Type B pancreatic cell (in vitro differentiated cells): ENCODE measurements at regions not wholly inside any gene's neighbourhood (a gene's known extent, or its start where the extent isn't known, plus 50 kb on each side); places are given as distances from the start of the nearest gene placed in this dataset.
A peak's percentile ranks its signal among the peaks of the same experiment; 100 is the strongest.

Experiments
- DNase-seq: peaks from one replicate; pipeline ENCODE4 v3.0.0; 2021; ENCODE audit warnings: mixed read lengths; ENCODE audit not compliant: unreplicated experiment; ENCODE audit errors: extremely low spot score
- H3K27ac Mint-ChIP-seq: 2 replicates; pipeline ENCODE4 v1.8.0; 2021; ENCODE audit warnings: mild to moderate bottlenecking, mixed read lengths
- H3K27me3 Mint-ChIP-seq: 2 replicates; pipeline ENCODE4 v1.8.0; 2021; ENCODE audit warnings: mixed read lengths
- H3K36me3 Mint-ChIP-seq: 2 replicates; pipeline ENCODE4 v1.8.0; 2021; ENCODE audit warnings: mixed read lengths
- H3K4me1 Mint-ChIP-seq: one replicate; pipeline ENCODE4 v1.8.0; 2021; ENCODE audit warnings: mixed read lengths; ENCODE audit not compliant: unreplicated experiment
- H3K4me3 Mint-ChIP-seq: 2 replicates; pipeline ENCODE4 v1.8.0; 2021; ENCODE audit warnings: mild to moderate bottlenecking, mixed read lengths
- H3K9me3 Mint-ChIP-seq: 2 replicates; pipeline ENCODE4 v1.8.0; 2021; ENCODE audit warnings: mixed read lengths
- CTCF ChIP-seq: fragments of 200-600 bp; sonication (generic); conservative IDR thresholded peaks from 2 replicates; pipeline ENCODE4 v1.5.0; 2021; ENCODE audit warnings: antibody characterized with exemption, mild to moderate bottlenecking

- Mint-ChIP-seq H3K4me3 (no peak overlapping the region), H3K36me3 (no peaks in the 10 kb centered on the region), H3K4me1 (peaks cover 16% of the 10 kb centered on the region), H3K27me3 (no peaks in the 10 kb centered on the region), H3K27ac (no peak overlapping the region), H3K9me3 (peaks cover 4% of the 10 kb centered on the region)
- no peak for DNase-seq
- no peak for TF ChIP-seq CTCF
Observed at GRCh38 chr4:81607950-81608349, 136.2 kb upstream of the RASGEF1B start.

- H3K27me3 Mint-ChIP-seq, result peaks cover 3% of the 10 kb centered on the region
- H3K27ac Mint-ChIP-seq, result no peak overlapping the region
- TF ChIP-seq CTCF, result peak; percentile 27
- DNase-seq, result no peak
- H3K9me3 Mint-ChIP-seq, result peaks cover 4% of the 10 kb centered on the region
- no peaks in the 10 kb centered on the region for H3K36me3 Mint-ChIP-seq
- H3K4me3 Mint-ChIP-seq, result no peak overlapping the region
- H3K4me1 Mint-ChIP-seq, result peaks cover 16% of the 10 kb centered on the region
Observed at GRCh38 chr4:81606801-81607501, 135.2 kb upstream of the RASGEF1B start.

- H3K27ac Mint-ChIP-seq, result no peak overlapping the region
- H3K4me3 Mint-ChIP-seq, result no peak overlapping the region
- peaks cover 6% of the 10 kb centered on the region for H3K27me3 Mint-ChIP-seq
- no peaks in the 10 kb centered on the region for H3K36me3 Mint-ChIP-seq
- no peak for TF ChIP-seq CTCF
- H3K4me1 Mint-ChIP-seq, result peaks cover 20% of the 10 kb centered on the region
- peaks cover 4% of the 10 kb centered on the region for H3K9me3 Mint-ChIP-seq
- no peak for DNase-seq
Observed at GRCh38 chr4:81606166-81606565, 134.5 kb upstream of the RASGEF1B start.

- TF ChIP-seq CTCF, result no peak
- no peak overlapping the region for H3K27ac Mint-ChIP-seq
- no peak for DNase-seq
- no peak overlapping the region for H3K4me3 Mint-ChIP-seq
- peaks cover 4% of the 10 kb centered on the region for H3K9me3 Mint-ChIP-seq
- no peaks in the 10 kb centered on the region for H3K36me3 Mint-ChIP-seq
- peaks cover 28% of the 10 kb centered on the region for H3K4me1 Mint-ChIP-seq
- peaks cover 10% of the 10 kb centered on the region for H3K27me3 Mint-ChIP-seq
Observed at GRCh38 chr4:81605271-81605670, 133.6 kb upstream of the RASGEF1B start.

- no peak for DNase-seq
- H3K27me3 Mint-ChIP-seq, result peaks cover 10% of the 10 kb centered on the region
- H3K4me1 Mint-ChIP-seq, result peaks cover 34% of the 10 kb centered on the region
- H3K4me3 Mint-ChIP-seq, result no peak overlapping the region
- peaks cover 4% of the 10 kb centered on the region for H3K9me3 Mint-ChIP-seq
- TF ChIP-seq CTCF, result no peak
- no peak overlapping the region for H3K27ac Mint-ChIP-seq
- no peaks in the 10 kb centered on the region for H3K36me3 Mint-ChIP-seq
Observed at GRCh38 chr4:81604683-81605218, 133.0 kb upstream of the RASGEF1B start.
